Fibroblast of upper back skin (primary cell): ENCODE measurements at regions not wholly inside any gene's neighbourhood (a gene's known extent, or its start where the extent isn't known, plus 50 kb on each side); places are given as distances from the start of the nearest gene placed in this dataset.
"Not testable (repeated sequence)": the region's sequence is repeated elsewhere in the genome, so short reads cannot be mapped to it uniquely, and the experiment has no call there.

Source experiments
- DNase-seq: peaks from one replicate; pipeline ENCODE4 v3.0.0-alpha.2; 2013

- no peak for DNase-seq
These were observed 102.1 kb downstream of the SHCBP1 start for GRCh38 chr16:46519063-46519462.

- DNase-seq, result no peak
These were observed 124.5 kb downstream of the SHCBP1 start for GRCh38 chr16:46496701-46497100.

GRCh38 chr16:46482895-46483294, 138.3 kb downstream of the SHCBP1 start:
- no peak for DNase-seq

GRCh38 chr16:46466239-46466638, 154.9 kb downstream of the SHCBP1 start:
- no peak for DNase-seq

GRCh38 chr16:46454801-46455200, 166.4 kb downstream of the SHCBP1 start:
- DNase-seq, result not testable (repeated sequence)

- no peak for DNase-seq
These were observed 192.8 kb downstream of the SHCBP1 start for GRCh38 chr16:46428108-46429061.

- DNase-seq, result no peak
These were observed 193.7 kb downstream of the SHCBP1 start for GRCh38 chr16:46427340-46428107.

GRCh38 chr16:46426336-46426735, 194.8 kb downstream of the SHCBP1 start:
- DNase-seq, result no peak

GRCh38 chr16:46404028-46404427, 217.2 kb downstream of the SHCBP1 start:
- no peak for DNase-seq

GRCh38 chr16:46398559-46398958, 222.6 kb downstream of the SHCBP1 start:
- not testable (repeated sequence) for DNase-seq

- DNase-seq, result not testable (repeated sequence)
These were observed 224.3 kb downstream of the SHCBP1 start for GRCh38 chr16:46396883-46397270.

- not testable (repeated sequence) for DNase-seq
These were observed 224.9 kb downstream of the SHCBP1 start for GRCh38 chr16:46396131-46396882.

- not testable (repeated sequence) for DNase-seq
These were observed 225.7 kb downstream of the SHCBP1 start for GRCh38 chr16:46395391-46395921.

- DNase-seq, result not testable (repeated sequence)
These were observed 226.2 kb downstream of the SHCBP1 start for GRCh38 chr16:46394963-46395362.

GRCh38 chr16:46394149-46394548, 227.0 kb downstream of the SHCBP1 start:
- DNase-seq, result not testable (repeated sequence)

GRCh38 chr16:46392930-46393722, 228.1 kb downstream of the SHCBP1 start:
- DNase-seq, result peak; percentile 32

GRCh38 chr16:46390660-46391462, 230.3 kb downstream of the SHCBP1 start:
- DNase-seq, result not testable (repeated sequence)

GRCh38 chr16:46389561-46390041, 231.6 kb downstream of the SHCBP1 start:
- DNase-seq, result peak; percentile 80

- not testable (repeated sequence) for DNase-seq
These were observed 232.2 kb downstream of the SHCBP1 start for GRCh38 chr16:46388939-46389491.

- DNase-seq, result not testable (repeated sequence)
These were observed 232.8 kb downstream of the SHCBP1 start for GRCh38 chr16:46388354-46388753.
